ENCODE measurements at regions not wholly inside any gene's neighbourhood (a gene's known extent, or its start where the extent isn't known, plus 50 kb on each side); places are given as distances from the start of the nearest gene placed in this dataset.
A peak's percentile ranks its signal among the peaks of the same experiment; 100 is the strongest.

- DNase-seq (ENCODE audit: low read depth), result peak; percentile 88
These were observed 861.1 kb downstream of the DHX35 start for GRCh38 chr20:39823224-39823623.

GRCh38 chr20:39822667-39823066, 860.5 kb downstream of the DHX35 start:
- peak; percentile 34 for DNase-seq (ENCODE audit: low read depth)

GRCh38 chr20:39813190-39813829, 851.2 kb downstream of the DHX35 start:
- no peak for DNase-seq (ENCODE audit: low read depth)

- no peak for DNase-seq (ENCODE audit: low read depth)
These were observed 850.0 kb downstream of the DHX35 start for GRCh38 chr20:39812116-39812515.

DNA sequence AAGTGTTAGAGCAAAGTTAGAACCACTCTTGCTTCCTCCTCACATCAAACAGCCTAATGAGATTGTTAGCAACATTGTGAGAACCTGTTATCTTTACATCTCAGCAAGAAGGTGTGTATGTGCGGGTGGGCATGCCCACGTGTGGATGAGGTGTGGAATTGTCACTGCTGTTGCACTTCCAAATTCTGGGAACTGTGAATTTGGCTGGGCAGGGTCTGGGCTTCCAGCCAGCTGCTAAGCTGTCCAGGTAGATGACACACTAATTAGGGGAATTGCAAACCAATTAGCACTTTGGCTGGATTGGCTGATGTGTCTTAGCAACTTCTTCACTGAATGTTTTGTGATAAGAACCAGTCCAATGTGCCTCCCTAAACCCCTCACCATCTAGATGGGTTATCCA, 848.2 kb downstream of the DHX35 start:
- no peak for DNase-seq (ENCODE audit: low read depth)

DNA sequence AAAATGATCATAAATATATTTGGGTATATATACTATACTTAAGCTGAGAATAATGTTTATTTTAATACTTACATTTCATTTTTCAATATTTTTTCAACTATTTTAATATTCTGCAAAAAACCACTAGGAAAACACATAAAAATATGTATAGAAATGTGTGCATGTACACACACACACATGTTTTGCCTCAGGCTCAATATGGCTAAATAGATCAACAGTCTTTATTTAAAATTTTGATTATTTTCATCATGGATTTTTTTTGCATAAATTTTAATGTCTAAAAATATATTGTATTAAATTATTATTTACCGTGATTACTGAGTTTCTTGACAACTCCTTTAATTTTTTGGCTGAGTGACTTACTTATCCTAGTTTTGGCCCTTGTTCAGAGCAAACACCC, 846.5 kb downstream of the DHX35 start:
- no peak for DNase-seq (ENCODE audit: low read depth)

DNA sequence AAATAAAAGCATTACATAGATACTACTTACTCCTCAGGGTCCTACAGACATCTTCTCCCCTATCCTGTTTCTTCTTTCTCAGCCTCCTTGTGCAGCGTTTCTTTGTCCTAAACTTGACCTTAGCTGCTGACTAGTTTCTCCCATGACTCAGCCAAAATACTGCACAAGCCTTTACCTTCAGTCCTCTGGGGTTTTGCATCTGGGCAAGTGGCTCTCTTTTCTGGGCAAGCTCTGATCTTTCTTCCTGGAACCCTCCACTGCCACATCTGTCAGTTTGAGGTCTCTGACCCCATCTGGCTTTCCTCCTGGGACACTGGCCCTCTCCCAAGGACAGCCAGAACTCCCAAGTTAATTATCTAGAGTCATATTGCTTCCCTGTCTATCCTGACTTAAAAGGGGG, 838.4 kb downstream of the DHX35 start:
- DNase-seq (ENCODE audit: low read depth), result peak; percentile 66

DNA sequence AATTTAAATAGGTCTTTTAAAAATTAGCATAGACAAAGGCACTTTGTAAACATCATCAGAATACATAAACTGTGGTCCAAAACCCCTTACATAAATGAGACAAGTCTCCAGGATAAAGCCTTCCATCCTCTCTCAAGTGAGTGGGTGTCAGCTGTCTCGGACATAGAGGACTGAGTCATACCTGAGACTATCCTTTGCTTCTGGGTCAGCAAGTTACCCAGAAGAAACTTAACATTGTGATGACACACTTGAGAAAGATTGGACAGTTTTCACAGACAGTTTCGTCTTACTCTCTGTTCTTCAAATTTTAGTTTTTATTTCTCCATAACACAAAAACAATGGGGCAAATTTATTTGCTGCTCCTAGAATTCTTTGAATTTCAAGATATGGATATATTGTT, 838.0 kb downstream of the DHX35 start:
- DNase-seq (ENCODE audit: low read depth), result peak; percentile 24

DNA sequence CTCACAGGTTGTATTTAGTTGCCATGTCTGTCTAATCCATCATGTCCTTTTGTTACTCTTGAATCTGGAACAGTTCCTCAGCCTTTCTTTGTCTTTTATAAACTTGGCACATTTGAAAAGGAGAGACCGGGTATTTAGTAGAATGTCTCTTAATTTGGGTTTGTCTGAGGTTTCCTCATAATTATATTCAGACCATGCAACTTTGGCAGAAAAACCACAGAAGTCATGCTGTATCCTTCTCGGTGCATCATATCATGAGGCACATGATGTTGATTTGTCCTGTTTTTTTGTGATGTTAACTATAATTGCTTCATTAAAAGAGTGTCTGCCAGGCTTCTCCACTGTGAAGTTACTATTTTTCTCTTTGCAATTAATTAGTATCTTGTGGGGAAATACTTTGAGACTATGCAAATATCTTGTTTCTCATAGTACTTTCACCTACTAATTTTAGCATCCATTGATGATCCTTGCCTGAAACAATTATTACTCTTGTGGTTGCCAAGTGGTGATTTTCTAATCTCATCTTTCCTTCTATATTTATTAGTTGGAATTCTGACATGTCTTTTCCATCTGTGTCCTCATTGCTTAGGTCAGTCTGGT, 837.3 kb downstream of the DHX35 start:
- DNase-seq (ENCODE audit: low read depth), result no peak

DNA sequence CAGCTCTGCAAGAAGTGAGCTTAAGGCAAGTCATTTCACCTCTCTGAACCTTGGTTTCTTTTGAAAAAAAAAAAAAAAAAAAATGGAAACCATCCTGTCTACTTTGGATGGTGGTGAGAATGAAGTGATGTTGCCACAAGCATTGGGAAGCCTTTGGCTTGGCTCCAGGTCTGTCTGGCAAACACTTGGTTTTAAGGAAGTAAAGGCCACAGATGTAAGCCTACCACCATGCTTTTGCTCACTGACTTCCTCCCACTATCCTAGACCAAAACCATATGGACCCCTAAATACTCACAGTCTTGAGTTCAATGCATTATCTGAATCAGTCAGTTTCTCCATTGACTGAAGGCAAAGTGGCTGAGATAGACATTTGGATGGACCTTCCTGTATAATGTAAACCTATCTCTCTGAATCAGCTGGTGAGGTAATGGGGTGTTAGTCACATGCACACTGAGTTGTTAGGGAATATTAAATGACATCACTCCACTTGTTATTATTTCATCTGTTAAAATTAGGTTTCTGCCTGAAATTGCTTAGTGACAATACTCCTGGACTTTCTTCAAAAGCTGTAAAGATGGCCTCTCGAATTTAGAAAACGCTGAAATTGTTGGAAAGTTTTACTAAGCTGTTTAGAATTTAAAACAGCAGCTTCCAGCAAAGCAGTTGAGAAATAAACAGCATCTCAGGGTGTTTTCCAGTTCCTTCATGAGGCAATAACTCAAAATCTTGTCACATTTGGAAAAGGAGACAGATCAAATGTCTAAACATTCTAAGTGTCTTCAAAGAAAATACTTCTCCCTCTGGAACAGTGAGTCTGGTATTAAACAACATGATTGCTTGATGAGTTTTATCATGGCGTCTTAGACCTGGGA, 833.5 kb downstream of the DHX35 start:
- peak; percentile 28 for DNase-seq (ENCODE audit: low read depth)

GRCh38 chr20:39792334-39792733, 830.2 kb downstream of the DHX35 start:
- no peak for DNase-seq (ENCODE audit: low read depth)

DNA sequence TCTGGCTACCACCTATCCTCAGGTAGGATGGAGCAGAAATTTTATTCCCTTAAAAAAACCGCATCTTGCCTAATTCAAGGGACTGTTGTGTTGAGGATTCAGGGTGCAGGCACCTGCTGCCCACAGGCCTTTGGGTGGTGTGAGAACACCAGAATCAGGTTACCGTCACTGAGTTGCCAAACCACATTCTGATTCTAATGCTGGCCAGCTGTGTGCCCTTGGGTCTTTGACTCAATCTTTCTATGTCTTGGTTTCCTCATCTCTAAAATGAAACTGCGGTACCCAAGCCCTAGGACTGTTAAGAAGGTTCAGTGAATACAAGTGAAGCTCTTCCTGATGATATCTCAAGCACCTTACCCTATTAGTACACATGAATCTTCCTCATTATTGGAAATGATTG, 827.3 kb downstream of the DHX35 start:
- DNase-seq (ENCODE audit: low read depth), result no peak

DNA sequence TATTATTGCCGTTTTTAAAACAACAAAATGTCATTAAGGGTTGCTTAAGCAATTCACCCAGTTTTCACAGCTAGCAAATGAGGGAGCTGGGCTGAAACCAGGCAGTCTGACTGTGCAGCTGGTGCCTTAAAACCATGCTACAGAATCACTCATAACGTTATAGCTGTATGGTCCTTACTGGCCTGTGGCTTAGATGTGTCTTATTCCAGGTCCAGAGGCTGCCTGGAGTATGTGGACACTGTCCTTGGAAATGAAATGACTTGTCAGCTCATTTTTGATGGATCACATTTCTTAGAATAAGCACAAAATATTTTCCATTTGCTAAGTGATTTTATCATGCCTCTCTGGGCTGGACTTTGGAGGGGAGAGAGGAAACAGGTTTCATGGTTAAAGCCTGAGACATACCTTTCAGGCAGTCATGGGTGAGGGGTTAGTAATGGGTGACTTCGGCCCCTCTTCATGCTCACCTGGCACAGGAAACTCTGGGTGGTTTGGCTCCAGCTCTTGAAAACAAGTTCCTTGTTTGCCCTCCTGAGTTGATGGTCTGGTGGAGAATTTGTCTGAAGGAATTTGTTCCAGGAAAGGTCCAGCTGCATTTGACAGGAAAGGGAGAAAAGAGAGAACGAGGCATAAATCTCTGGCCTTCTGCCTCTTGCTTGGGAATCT, 823.2 kb downstream of the DHX35 start:
- no peak for DNase-seq (ENCODE audit: low read depth)

DNA sequence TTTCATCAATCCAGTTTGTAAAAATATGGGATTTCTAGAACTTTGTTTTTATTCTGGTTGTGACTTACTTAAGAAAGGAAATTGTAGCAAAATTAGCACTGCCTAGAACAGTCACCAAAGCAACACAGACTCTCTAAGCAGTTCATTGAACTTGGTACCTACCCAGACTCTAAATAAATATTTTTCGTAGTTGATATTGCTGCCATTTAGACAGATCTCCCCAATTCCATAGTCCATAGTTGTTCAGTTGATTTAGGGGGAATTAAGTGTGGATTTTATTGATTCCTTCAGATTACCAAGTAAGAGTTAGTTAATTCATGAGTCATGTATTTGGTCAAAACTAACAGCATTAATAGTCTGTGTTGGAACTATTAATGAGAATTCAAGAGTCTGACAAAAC, 822.5 kb downstream of the DHX35 start:
- no peak for DNase-seq (ENCODE audit: low read depth)

DNA sequence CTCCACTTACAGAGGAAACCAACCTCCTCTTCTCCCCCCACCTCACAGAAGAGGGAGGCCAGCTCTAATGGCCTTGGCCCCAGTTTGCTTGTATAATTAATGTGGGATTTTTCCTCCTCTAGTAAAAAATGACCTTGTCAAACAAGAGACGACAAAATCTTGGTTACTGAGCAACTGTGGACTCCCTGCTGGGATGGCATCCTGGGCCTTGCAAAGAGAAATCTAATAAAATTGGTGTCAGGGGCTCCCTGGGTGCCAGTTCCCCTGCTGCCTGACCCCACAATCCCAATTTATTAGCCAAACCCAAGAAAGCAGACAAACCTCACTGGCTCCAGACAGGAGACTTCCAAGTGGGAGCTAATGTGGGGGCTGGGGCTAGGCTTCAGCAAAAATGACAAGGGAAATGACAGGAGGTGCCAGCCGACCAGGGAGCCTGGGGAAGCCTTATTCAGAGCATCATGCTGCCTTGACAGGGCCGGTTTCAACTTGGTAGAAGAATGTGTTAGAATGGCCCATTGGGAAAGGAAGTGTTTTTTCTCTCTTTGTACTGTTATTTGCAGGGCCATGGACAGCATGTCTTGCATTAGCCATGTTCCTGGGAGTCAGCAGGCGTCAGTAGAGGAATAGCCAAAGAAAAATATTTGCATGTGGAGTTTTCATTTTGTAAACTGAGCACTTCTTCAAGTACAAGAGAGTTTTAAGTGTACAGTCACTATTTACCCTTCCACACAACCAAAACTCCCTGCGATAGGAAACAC, 816.9 kb downstream of the DHX35 start:
- no peak for DNase-seq (ENCODE audit: low read depth)

DNA sequence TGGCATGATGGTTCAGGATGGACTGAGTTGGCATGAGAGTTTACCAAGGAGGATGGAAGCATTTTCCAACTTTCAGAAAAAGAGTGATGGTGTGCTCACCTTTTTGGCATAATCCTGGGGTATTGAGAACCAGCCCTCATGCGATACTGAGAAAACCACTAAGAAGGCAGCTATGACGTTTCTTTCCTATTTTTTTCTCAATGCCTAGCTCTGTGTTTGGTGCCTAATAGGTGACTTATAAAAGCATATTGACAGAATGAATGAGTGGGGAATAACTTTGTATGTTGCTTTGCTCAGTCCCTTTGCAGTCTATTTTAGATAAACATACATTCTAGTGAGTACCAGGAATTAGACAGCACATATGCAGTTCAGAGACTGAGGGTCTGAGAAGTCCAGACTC, 816.3 kb downstream of the DHX35 start:
- no peak for DNase-seq (ENCODE audit: low read depth)

DNA sequence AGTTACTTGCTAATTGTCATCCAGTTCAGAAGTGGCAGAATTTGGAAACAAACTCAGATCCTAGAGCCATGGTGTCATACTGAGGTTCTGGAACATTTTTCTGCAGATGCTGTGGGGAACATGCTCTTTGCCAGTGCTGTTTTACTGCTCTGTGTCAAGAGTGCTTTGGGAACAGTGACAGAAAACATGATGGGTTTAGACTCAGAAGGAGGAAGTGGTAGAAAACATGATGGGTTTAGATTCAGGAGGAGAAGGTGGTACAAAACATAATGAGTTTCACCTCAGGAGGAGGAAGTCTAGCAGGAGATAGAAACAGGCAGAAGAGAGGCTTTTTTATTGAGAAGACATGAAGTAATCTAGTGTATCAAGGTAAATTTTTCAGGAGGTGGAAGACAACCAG, 815.5 kb downstream of the DHX35 start:
- no peak for DNase-seq (ENCODE audit: low read depth)

DNA sequence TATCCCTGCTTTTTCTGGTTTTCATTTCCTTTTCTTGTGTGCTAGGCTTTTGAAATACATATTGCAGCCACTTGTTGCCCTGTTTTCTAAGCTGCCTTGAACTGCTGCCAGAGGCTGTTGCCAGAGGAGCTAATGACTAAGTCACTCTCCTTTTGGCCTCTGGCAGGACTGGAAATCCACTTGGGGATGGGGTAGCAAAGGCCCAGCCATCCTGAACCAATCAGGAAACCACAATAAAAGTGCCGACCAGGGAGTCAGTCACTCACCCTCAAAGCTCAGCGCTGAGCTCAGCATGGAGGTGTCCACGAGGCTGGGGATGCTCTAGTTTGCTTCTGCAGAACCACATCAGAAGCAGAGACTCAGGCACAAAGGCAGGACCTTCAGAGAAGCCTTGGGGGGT, 813.0 kb downstream of the DHX35 start:
- DNase-seq (ENCODE audit: low read depth), result peak; percentile 89

DNA sequence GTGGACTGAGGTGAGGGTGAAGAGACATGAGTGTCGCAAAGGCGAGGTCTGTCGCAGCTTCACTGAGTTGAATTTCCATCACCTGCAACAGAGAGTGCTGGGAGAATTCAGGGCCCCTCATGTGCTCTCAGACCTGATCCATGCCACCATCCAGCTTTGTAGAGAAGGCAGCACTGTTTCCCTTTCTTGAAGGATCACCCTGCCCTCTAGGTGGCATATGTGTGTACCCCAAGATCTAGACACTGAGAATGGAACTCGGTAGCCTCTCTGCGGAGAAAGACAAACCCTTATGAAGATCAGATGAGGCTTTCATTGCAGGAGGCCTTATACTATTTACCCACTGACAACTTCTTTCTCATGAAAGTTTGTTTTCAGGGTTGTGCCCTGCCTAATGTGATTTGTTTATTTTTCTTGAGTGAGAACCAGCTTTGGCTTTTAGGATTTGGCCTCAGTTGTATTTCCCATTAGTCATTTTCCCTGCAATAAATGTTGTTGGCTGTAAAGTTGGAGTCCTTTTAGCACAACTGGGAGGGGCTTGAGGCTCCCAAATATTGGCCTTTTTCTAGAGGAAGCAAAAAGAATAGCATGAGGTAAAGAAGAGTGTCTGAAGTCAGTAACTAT, 811.3 kb downstream of the DHX35 start:
- no peak for DNase-seq (ENCODE audit: low read depth)

- no peak for DNase-seq (ENCODE audit: low read depth)
These were observed 805.2 kb downstream of the DHX35 start for GRCh38 chr20:39767352-39767751.

DNA sequence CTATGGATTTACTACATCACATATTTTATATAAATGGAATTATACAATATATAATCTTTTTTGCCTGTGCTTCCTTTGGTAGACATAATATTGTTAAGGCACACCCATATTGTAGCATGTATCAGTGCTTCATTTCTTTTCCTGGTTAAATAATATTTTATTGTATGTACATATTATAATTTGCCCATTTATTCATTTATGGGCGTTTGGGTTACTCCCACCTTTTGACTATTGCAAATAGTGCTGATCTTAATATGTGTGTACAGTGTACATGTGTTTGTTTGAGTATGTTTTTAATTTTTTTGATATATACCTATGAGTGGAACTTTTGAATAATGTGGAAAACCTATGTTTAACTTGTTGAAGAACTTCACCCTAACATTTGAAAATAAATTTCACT, 804.2 kb downstream of the DHX35 start:
- DNase-seq (ENCODE audit: low read depth), result no peak

- DNase-seq (ENCODE audit: low read depth), result no peak
These were observed 800.6 kb downstream of the DHX35 start for GRCh38 chr20:39762716-39763115.

Measured in GM04504 (cell line).